ENCODE measurements at regions not wholly inside any gene's neighbourhood (a gene's known extent, or its start where the extent isn't known, plus 50 kb on each side); places are given as distances from the start of the nearest gene placed in this dataset.
A peak's percentile ranks its signal among the peaks of the same experiment; 100 is the strongest.
"Not testable (repeated sequence)": the region's sequence is repeated elsewhere in the genome, so short reads cannot be mapped to it uniquely, and the experiment has no call there.

- DNase-seq, result no peak
These were observed 240.6 kb downstream of the RBM19 start for GRCh38 chr12:113725557-113725876.

- peak; percentile 16 for DNase-seq
These were observed 241.2 kb downstream of the RBM19 start for GRCh38 chr12:113724794-113725556.

GRCh38 chr12:113723631-113724030 is 242.5 kb downstream of the RBM19 start:
- DNase-seq, result no peak

DNA sequence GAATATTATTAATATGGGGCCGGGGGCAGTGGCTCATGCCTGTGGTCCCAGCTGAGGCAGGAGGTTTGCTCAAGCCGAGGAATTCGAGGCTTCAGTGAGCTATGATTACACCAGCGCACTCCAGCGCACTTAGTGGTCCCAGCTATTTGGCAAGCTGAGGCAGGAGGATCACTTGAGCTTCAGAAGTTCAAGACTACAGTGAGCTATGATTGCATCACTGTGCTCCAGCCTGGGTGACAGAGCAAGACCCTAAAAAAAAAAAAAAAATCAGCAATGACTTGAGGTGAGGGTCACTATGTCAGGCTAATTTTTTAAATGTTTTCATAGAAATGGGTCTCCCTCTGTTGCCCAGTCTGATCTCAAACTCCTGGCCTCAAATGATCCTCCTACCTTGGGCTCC is 243.4 kb downstream of the RBM19 start:
- DNase-seq, result no peak

GRCh38 chr12:113720629-113721028 is 245.5 kb downstream of the RBM19 start:
- no peak for DNase-seq

DNA sequence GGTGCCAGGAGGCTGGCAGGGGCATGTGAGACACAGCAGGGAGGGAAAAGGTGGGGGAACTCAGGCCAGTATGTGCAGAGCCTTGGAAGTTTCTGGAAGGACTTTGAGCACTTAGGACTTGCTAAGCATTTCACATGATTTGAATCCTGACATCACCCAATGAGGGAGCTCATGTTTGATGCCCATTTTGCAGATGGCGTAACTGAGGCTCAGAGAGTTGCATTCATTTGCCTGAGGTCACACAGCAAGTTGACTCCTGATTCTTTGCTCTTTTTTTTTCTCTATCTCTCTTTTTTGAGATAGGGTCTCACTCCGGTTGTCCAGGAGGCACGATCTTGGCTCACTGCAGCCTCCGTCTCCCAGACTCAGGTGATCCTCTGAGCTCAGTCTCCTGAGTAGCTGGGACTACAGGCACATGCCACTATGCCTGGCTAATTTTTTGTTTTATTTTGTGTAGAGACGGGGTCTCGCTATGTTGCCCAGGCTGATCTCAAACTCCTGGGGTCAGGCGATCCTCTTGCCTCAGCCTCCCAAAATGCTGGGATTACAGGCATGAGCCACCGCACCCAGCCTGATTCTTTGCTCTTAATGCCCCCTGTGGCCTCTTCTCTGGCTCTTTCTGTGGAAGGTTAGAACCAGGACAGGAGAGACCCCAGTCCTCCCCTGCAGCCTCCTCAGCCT is 246.1 kb downstream of the RBM19 start:
- DNase-seq, result no peak

- no peak for DNase-seq
These were observed 241.5 kb upstream of the LHX5 start for GRCh38 chr12:113713156-113713555.

DNA sequence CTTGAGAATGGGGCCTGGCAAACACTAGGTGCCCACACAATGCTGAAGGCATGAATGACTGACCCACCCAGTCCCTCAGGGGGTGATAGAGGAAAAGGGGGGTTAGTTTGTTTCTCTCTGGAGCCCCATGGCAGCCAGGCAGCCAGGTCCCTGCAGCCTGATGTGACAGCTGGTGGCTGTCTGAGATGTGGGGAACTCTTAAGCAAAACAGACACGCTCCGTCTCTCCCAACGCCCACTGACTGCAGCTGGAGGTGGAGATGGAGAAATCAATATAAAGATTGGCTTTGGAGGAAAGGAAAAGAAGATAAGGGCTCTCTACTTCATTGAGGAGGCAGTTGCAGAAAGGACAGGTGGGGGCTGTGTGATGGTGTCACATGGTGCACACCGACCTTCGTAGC is 240.8 kb upstream of the LHX5 start:
- DNase-seq, result no peak

DNA sequence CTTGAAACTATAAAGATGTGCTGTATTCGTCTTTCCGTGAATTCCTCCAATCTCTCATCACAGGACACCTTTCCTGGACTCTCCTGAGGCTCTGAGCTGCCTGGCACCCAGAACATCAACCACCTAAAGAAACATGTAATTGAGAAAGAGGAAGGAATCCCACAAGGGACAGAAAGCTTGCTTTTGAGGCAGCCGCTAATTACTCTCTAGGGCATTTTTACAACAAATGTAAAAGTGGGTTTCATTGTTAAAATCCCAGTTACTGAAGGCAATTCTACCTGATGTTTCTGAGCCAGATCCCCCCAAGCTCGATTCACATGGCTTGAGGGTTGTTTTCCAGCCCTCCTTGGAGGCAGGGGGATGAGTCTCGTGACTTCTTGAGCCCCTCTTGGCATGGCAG is 238.5 kb upstream of the LHX5 start:
- DNase-seq, result no peak

- DNase-seq, result no peak
These were observed 237.8 kb upstream of the LHX5 start for GRCh38 chr12:113709456-113709855.

GRCh38 chr12:113702836-113703235 is 231.2 kb upstream of the LHX5 start:
- DNase-seq, result no peak

DNA sequence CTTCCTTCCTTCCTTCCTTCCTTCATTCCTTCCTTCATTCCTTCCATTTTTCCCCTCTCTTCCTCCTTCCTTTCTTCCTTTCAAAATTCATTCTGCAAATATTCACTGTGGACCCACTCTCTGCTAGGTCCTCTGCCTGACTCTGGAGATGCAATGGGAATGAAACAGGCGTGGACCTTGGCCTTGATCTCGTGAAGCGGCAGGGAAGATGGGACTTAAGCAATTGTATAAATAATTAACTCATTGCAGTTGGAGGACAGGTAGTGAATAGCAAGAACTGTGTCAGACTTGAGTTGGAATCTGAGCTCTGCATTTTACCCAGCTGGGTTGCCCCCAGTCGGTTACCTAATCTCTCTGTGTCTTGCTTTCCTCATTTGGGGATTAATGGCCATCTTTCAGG is 230.6 kb upstream of the LHX5 start:
- DNase-seq, result no peak

DNA sequence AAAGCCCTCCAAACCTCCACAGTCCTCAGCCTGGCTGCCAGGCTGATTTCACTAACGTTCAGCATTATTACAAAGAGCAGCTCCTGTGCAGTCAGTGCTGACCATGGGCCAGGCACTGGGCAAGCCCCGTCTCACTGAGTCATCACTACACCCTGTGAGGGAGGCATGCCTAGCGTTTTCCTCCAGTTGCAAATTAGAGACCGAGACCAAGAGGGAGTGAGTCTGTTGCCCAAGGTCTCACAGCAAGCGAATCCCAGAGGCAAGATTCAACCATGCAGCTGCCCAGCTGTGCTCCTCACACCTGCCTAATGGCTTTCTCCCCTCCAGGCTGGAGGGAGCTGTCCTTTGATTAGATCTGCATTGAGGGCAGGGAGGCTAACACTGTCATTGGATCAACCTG is 229.3 kb upstream of the LHX5 start:
- DNase-seq, result no peak

- DNase-seq, result not testable (repeated sequence)
These were observed 228.3 kb upstream of the LHX5 start for GRCh38 chr12:113699984-113700383.

- DNase-seq, result no peak
These were observed 226.8 kb upstream of the LHX5 start for GRCh38 chr12:113698510-113698858.

GRCh38 chr12:113697651-113698509 is 226.2 kb upstream of the LHX5 start:
- no peak for DNase-seq

GRCh38 chr12:113697104-113697503 is 225.4 kb upstream of the LHX5 start:
- DNase-seq, result no peak

GRCh38 chr12:113693693-113694092 is 222.0 kb upstream of the LHX5 start:
- no peak for DNase-seq

GRCh38 chr12:113689047-113689610 is 217.5 kb upstream of the LHX5 start:
- no peak for DNase-seq

DNA sequence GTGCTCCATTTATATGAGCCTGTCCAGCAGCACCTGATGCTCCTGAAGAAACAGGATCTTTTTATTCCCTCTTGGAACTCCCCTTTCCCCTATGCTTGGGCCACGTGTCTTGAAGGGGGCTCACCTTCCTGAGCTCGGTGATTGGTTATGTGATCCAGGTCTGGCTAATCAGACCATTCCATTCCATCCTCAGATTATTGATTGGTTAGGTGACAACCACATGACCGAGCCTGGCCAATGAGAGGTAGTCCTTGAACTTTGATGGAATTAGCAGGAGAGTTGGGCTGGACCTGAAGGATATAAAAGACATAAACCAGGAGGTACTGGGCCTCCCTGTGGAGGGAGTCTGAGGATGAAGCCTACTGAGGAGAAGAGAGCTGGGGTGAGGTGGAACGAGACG is 216.6 kb upstream of the LHX5 start:
- no peak for DNase-seq

DNA sequence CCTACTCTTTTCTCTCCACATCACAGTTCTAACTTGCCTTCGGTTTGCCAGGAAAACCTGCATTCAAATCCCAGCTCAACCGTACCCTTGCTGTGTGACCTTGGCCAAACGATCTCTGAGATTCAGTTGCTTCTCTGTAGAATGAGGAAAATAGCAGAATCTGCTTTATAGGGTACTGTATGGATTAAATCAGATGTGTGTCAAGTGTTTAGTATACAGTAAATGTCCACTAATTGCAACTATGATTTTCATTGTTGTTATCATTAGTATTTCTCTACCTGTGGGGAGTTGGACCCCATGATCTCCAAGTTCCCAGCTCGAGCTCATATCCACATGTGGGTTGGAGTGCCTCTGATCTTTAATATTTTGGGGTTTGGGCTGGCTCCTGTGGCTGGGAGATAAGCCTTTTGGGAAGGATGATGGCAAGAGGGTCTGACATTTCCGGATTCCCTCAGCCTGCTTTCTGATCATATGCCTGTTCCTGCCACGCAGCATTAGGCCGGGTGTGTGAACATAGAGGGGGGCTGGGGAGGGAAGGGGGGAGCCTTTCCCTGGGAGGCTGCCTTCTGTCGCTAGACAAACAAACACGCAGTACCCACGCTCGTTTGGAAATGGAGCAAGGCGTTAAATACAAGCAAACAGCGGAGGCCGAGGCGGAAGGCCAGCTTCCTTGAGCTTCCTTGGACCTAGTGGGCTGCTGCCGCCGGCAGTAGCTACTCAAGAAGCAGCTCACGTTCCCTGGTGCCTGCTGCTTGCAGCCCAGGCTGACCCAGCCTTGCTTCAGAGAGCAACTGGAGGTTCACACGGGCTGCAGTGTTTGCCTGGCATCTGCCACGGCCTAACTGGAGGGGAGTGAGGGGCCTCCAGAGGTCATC is 213.5 kb upstream of the LHX5 start:
- no peak for DNase-seq

GRCh38 chr12:113684053-113684907 is 212.6 kb upstream of the LHX5 start:
- peak; percentile 88 for DNase-seq
